Transverse colon (tissue), 4 donors: ENCODE measurements at regions not wholly inside any gene's neighbourhood (a gene's known extent, or its start where the extent isn't known, plus 50 kb on each side); places are given as distances from the start of the nearest gene placed in this dataset.

Source experiments
- DNase-seq: peaks from one replicate; pipeline ENCODE4 v3.0.0-alpha.2; 2019
- H3K27ac ChIP-seq, 4 donors: fragments of 200-600 bp; sonication (generic); 2 replicates each; pipeline ENCODE4 v1.5.1; 2016 to 2018; ENCODE audit warnings: inconsistent platforms in 4 of 4
- H3K27me3 ChIP-seq: fragments of 200-600 bp; sonication (generic); 2 replicates; pipeline ENCODE4 v1.5.1; 2017; ENCODE audit warnings: inconsistent platforms
- H3K36me3 ChIP-seq, 4 donors: fragments of 200-600 bp; sonication (generic); 2 replicates each; pipeline ENCODE4 v1.5.1; 2017 to 2019; ENCODE audit warnings: inconsistent platforms in 4 of 4
- H3K4me1 ChIP-seq, 4 donors: fragments of 200-600 bp; sonication (generic); 2 replicates each; pipeline ENCODE4 v1.5.1; 2017 to 2020; ENCODE audit warnings: inconsistent platforms in 4 of 4
- H3K4me3 ChIP-seq, 4 donors: fragments of 200-600 bp; sonication (generic); 1 replicate in 1 of 4; 2 replicates in 3 of 4; pipeline versions ENCODE4 v1.5.1 to v1.6.1; 2017 to 2019; ENCODE audit warnings: inconsistent platforms in 4 of 4
- H3K9me3 ChIP-seq, 2 donors: fragments of 200-600 bp; sonication (generic); 2 replicates each; pipeline ENCODE4 v1.5.1; 2017 to 2019; ENCODE audit warnings: inconsistent platforms in 2 of 2
- CTCF ChIP-seq, 5 experiments: fragments of 200-600 bp in 3 of 5; fragments of 450-650 bp in 2 of 5; sonication (generic) in 3 of 5; IDR thresholded peaks; 1 replicate in 2 of 5; 2 replicates in 3 of 5; pipeline ENCODE4 v1.5.1; 2016 to 2017; ENCODE audit warnings: antibody characterized with exemption in 5 of 5, inconsistent platforms in 3 of 5, mild to moderate bottlenecking in 2 of 5, moderate library complexity in 1 of 5
- EP300 ChIP-seq: sonication (generic); formaldehyde crosslinking; IDR thresholded peaks from one replicate; pipeline ENCODE4 v1.6.1; 2017; ENCODE audit warnings: antibody characterized with exemption, low read depth
- POLR2A ChIP-seq: fragments of 450-650 bp; IDR thresholded peaks from one replicate; pipeline ENCODE4 v1.6.1; 2016; ENCODE audit warnings: antibody characterized with exemption, mild to moderate bottlenecking, moderate library complexity
- POLR2AphosphoS5 ChIP-seq, 3 donors: sonication (generic); formaldehyde crosslinking; IDR thresholded peaks; one replicate each; pipeline ENCODE4 v1.6.1; 2016; ENCODE audit warnings: antibody characterized with exemption in 3 of 3
- WGBS, 2 donors: methylation state at CpG; one replicate each; pipeline ENCODE4 v1.1.5; 2018; ENCODE audit warnings: low coverage in 1 of 2; 5-methylcytosine and 5-hydroxymethylcytosine counted together
- in situ Hi-C, 4 donors: fragments of 200-750 bp; cut with MboI; loops; one replicate each; pipeline versions ENCODE4 v1.15.0 to v1.15.1; 2017; ENCODE audit warnings: low sequenced_read_pairs in 3 of 4, low pct_ligation_motif_present in 1 of 4, low pct_unique_long_range_greater_than_20kb in 1 of 4
- intact Hi-C: fragments of 100-400 bp; cut with DNase I; formaldehyde crosslinking; loops from one replicate; pipeline ENCODE4 v1.15.1; 2023; ENCODE audit warnings: low total_unique reads

DNA sequence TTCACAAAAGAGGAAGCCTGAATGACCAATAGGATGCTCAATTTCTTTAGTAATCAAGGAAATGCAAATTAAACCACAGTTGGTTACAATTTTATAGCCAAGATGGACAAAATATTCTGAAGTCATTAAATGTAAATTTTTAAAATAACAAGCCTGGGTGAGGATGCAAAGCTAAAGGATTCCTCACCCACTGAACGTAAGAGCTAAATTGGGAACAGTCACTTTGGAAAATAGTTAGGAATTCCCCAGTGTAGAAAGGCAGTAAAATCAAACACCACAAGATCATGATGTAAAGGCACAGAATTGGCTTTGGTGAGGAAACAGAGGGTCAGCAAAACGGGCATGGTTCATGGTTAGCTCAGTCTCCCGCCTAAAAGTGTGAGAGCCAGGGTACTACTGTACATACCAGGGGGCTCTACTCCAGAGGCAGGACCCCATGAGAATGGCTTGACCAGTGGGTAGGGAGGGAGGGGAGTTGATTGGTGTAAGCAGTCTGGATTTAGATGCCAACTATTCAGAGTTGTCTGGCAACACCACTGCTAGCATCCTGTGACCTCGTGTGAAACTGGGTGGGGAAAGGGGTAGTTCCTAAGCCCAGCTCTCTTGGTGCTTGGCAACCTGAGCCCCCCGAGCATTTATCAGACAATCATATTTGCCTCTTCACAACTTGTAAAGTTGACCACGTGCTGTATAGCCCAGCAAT is 213.4 kb upstream of the EGLN3 start:
- in situ Hi-C loops = no loop called here
- WGBS, 2 donors = 50 to 56% methylated on average over 2 to 6 of the region's 6 CpGs
- Histone ChIP-seq H3K9me3 (no peaks in the 10 kb centered on the region), H3K36me3 (no peaks in the 10 kb centered on the region), H3K27me3 (no peaks in the 10 kb centered on the region), H3K4me3 (no peak overlapping the region), H3K27ac (no peak overlapping the region), H3K4me1 (no peaks in the 10 kb centered on the region)
- intact Hi-C loops = no loop called here
- TF ChIP-seq CTCF (IDR thresholded peaks at IDR 0.05) = no peak
- TF ChIP-seq POLR2AphosphoS5 (IDR thresholded peaks at IDR 0.05) = no peak
- no peak for TF ChIP-seq EP300
- DNase-seq = no peak

GRCh38 chr14:34161351-34162082 is 210.6 kb upstream of the EGLN3 start:
- intact Hi-C loops (no loop called here), in situ Hi-C loops (no loop called here)
- 70 to 74% methylated on average over 5 of the region's 5 CpGs for WGBS, 2 donors
- Histone ChIP-seq H3K27ac (no peak overlapping the region), H3K4me1 (no peaks in the 10 kb centered on the region), H3K4me3 (no peak overlapping the region), H3K27me3 (no peaks in the 10 kb centered on the region), H3K36me3 (no peaks in the 10 kb centered on the region), H3K9me3 (no peaks in the 10 kb centered on the region)
- no peak for DNase-seq
- TF ChIP-seq POLR2A (no peak), EP300 (no peak), CTCF (IDR thresholded peaks at IDR 0.05) (no peak), POLR2AphosphoS5 (IDR thresholded peaks at IDR 0.05) (no peak)

DNA sequence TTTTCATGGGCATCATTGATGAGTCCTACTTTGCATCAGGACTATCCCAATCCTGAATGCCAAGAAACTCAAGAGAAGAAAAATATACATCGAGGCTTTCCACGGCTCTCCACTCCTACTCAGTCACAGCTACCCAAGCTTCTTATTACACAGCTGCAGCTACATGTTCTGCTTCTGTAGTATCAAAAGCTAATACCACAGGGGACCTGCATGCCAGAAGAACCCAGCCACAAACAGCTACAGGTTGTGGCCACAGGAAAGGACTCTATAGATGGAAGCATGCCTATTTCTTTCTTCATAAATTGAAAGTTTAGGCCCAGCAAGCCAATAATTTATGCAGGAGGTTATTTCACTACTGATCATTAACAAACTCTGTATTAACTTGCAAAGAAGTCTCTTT is 209.7 kb upstream of the EGLN3 start:
- WGBS, 2 donors = 88 to 94% methylated on average over 2 of the region's 2 CpGs
- DNase-seq = no peak
- intact Hi-C loops (no loop called here), in situ Hi-C loops (no loop called here)
- H3K27ac ChIP-seq = no peak overlapping the region
- TF ChIP-seq POLR2A (no peak), POLR2AphosphoS5 (IDR thresholded peaks at IDR 0.05) (no peak), CTCF (IDR thresholded peaks at IDR 0.05) (no peak), EP300 (no peak)
- no peaks in the 10 kb centered on the region for H3K36me3 ChIP-seq
- H3K4me3 ChIP-seq = no peak overlapping the region
- H3K27me3 ChIP-seq = no peaks in the 10 kb centered on the region
- no peaks in the 10 kb centered on the region for H3K4me1 ChIP-seq
- no peaks in the 10 kb centered on the region for H3K9me3 ChIP-seq

DNA sequence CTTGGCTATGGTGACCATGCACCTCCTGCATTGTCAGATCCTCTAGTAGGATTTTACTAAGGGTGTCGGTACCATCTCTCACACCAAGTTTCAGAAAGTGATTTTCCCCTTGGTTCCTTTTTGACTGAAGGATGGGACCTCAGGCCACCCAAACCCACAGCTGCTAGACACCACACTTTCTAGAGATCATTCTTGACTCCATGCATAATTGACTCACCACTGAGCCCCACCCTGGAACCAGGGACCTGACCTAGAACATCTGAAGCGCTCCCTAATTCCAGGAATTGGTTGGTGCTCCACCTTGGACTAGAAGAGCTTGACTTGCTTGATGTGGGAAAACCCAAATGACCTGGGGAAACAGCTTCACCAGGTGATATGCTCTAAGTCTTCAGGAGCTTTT is 206.8 kb upstream of the EGLN3 start:
- Histone ChIP-seq H3K4me3 (no peak overlapping the region), H3K27ac (no peak overlapping the region), H3K27me3 (no peaks in the 10 kb centered on the region), H3K4me1 (no peaks in the 10 kb centered on the region), H3K9me3 (no peaks in the 10 kb centered on the region), H3K36me3 (no peaks in the 10 kb centered on the region)
- in situ Hi-C loops (no loop called here), intact Hi-C loops (no loop called here)
- TF ChIP-seq CTCF (IDR thresholded peaks at IDR 0.05) (no peak), EP300 (no peak), POLR2A (no peak)
- 76 to 100% methylated on average over 1 to 2 of the region's 2 CpGs for WGBS, 2 donors
- DNase-seq = no peak
